B cell (primary cell): ENCODE measurements at regions not wholly inside any gene's neighbourhood (a gene's known extent, or its start where the extent isn't known, plus 50 kb on each side); places are given as distances from the start of the nearest gene placed in this dataset.

Experiments used
- ATAC-seq: fragments of 200-7000 bp; cut with Tn5 transposase; one replicate; pipeline ENCODE4 v1.10.0; 2021; ENCODE audit warnings: low read depth, mild to moderate bottlenecking, moderate number of reproducible peaks, moderate library complexity
- CTCF ChIA-PET: fragments of 350-600 bp; sonication (Branson Sonifier 250); formaldehyde crosslinking; loops from one replicate; lab custom pipeline; 2021; ENCODE audit warnings: antibody characterized with exemption, inconsistent platforms; lab: Charles Lee
- POLR2A ChIA-PET: fragments of 350-600 bp; sonication (Branson Sonifier 250); formaldehyde crosslinking; loops from one replicate; lab custom pipeline; 2021; ENCODE audit warnings: antibody characterized with exemption; lab: Charles Lee
- DNase-seq: peaks from one replicate; pipeline ENCODE4 v3.0.0; 2013
- H2AFZ ChIP-seq: 2 replicates; pipeline ENCODE4 v1.6.1; 2012; ENCODE audit warnings: mild to moderate bottlenecking, low read depth, low read length; ENCODE audit not compliant: insufficient read depth, poor library complexity, severe bottlenecking
- H3K27ac ChIP-seq, 2 donors: 1 replicate in 1 of 2; 2 replicates in 1 of 2; pipeline ENCODE4 v1.5.1; 2012 to 2013; ENCODE audit warnings: low read length in 2 of 2, mild to moderate bottlenecking in 2 of 2, moderate library complexity in 1 of 2
- H3K27me3 ChIP-seq, 4 experiments: fragments of 200-600 bp in 1 of 4; sonication (generic) in 1 of 4; replicated peaks in 1 of 4; 1 replicate in 2 of 4; 2 replicates in 2 of 4; pipeline versions ENCODE4 v1.6.1 to v1.7.0; 2013 to 2016; ENCODE audit warnings: low read length in 3 of 4, mild to moderate bottlenecking in 2 of 4, mixed read lengths in 1 of 4, moderate library complexity in 1 of 4; ENCODE audit not compliant: insufficient read depth in 4 of 4, control insufficient read depth in 3 of 4; ENCODE audit errors: control extremely low read depth in 1 of 4
- H3K36me3 ChIP-seq, 2 experiments: replicated peaks in 1 of 2; 1 replicate in 1 of 2; 2 replicates in 1 of 2; pipeline versions ENCODE4 v1.6.1 to v1.7.1; 2013; ENCODE audit warnings: low read length in 1 of 2; ENCODE audit not compliant: insufficient read depth in 2 of 2, control insufficient read depth in 1 of 2; ENCODE audit errors: control extremely low read depth in 1 of 2, extremely low read depth in 1 of 2
- H3K4me1 ChIP-seq, 2 donors: fragments of 200-600 bp in 1 of 2; sonication (generic) in 1 of 2; 1 replicate in 1 of 2; 2 replicates in 1 of 2; pipeline versions ENCODE4 v1.5.1 to v1.6.1; 2013 to 2017; ENCODE audit warnings: low read length in 2 of 2; ENCODE audit not compliant: control insufficient read depth in 2 of 2, insufficient read depth in 2 of 2
- H3K4me2 ChIP-seq: replicated peaks from 2 replicates; pipeline ENCODE3; 2012; ENCODE audit warnings: mild to moderate bottlenecking, low read depth, low read length; ENCODE audit not compliant: poor library complexity, severe bottlenecking
- H3K4me3 ChIP-seq, 5 experiments: fragments of 200-600 bp in 1 of 5; sonication (generic) in 1 of 5; 1 replicate in 3 of 5; 2 replicates in 2 of 5; pipeline versions ENCODE4 v1.5.1 to v1.7.0; 2011 to 2016; ENCODE audit warnings: low read length in 4 of 5, mild to moderate bottlenecking in 4 of 5, low read depth in 2 of 5, control low read depth in 1 of 5, moderate library complexity in 1 of 5; ENCODE audit not compliant: insufficient read depth in 1 of 5; ENCODE audit errors: control extremely low read depth in 1 of 5, extremely low read depth in 1 of 5
- H3K79me2 ChIP-seq: fragments of 200-600 bp; sonication (generic); one replicate; pipeline ENCODE4 v1.6.0; 2016; ENCODE audit warnings: low read length; ENCODE audit not compliant: control insufficient read depth, insufficient read depth
- H3K9ac ChIP-seq: fragments of 200-600 bp; sonication (generic); 2 replicates; pipeline ENCODE4 v1.6.1; 2017; ENCODE audit warnings: mild to moderate bottlenecking, low read length, moderate library complexity
- H3K9me3 ChIP-seq, 3 donors: one replicate each; pipeline versions ENCODE4 v1.6.1 to v1.7.1; 2013; ENCODE audit warnings: low read length in 2 of 3; ENCODE audit not compliant: control insufficient read depth in 2 of 3, insufficient read depth in 1 of 3; ENCODE audit errors: control extremely low read depth in 1 of 3
- H4K20me1 ChIP-seq: 2 replicates; pipeline ENCODE4 v1.6.0; 2012; ENCODE audit warnings: mild to moderate bottlenecking, low read length; ENCODE audit not compliant: insufficient read depth, control insufficient read depth, poor library complexity, severe bottlenecking
- H3K27ac Mint-ChIP-seq: one replicate; pipeline ENCODE4 v1.8.0; 2021; ENCODE audit warnings: mixed read lengths
- H3K27me3 Mint-ChIP-seq: one replicate; pipeline ENCODE4 v1.8.0; 2021; ENCODE audit warnings: mixed read lengths
- H3K4me1 Mint-ChIP-seq: one replicate; pipeline ENCODE4 v1.8.0; 2021; ENCODE audit warnings: mixed read lengths
- H3K4me3 Mint-ChIP-seq: one replicate; pipeline ENCODE4 v1.8.0; 2021; ENCODE audit warnings: mixed read lengths
- H3K9me3 Mint-ChIP-seq: one replicate; pipeline ENCODE4 v1.8.0; 2022; ENCODE audit warnings: mixed read lengths; ENCODE audit not compliant: insufficient read depth
- CTCF ChIP-seq: fragments of 200-600 bp; IDR thresholded peaks from one replicate; pipeline ENCODE4 v1.8.0; 2022; ENCODE audit warnings: antibody characterized with exemption, mild to moderate bottlenecking
- EZH2 ChIP-seq: IDR thresholded peaks from 2 replicates; pipeline ENCODE4 v1.6.1; 2012; ENCODE audit warnings: borderline replicate concordance, low read depth, mild to moderate bottlenecking, moderate library complexity, low read length; ENCODE audit not compliant: insufficient read depth, poor library complexity, severe bottlenecking
- WGBS: methylation state at CpG from one replicate; pipeline ENCODE4 v1.1.5; 2013; ENCODE audit warnings: missing lambda C conversion rate; ENCODE audit not compliant: insufficient coverage; 5-methylcytosine and 5-hydroxymethylcytosine counted together
- intact Hi-C: fragments of 100-400 bp; cut with micrococcal nuclease; formaldehyde crosslinking; loops from one replicate; pipeline ENCODE4 v1.10.0; 2022

- Histone ChIP-seq H3K4me3 (no peak overlapping the region), H3K79me2 (no peaks in the 10 kb centered on the region), H3K9ac (no peak overlapping the region), H2AFZ (no peak overlapping the region), H3K9me3 (peaks cover 0 to 15% (median 0%) of the 10 kb centered on the region in 3 donors), H3K27me3 (no peaks in the 10 kb centered on the region), H3K36me3 (no peaks in the 10 kb centered on the region), H3K4me2 (no peak overlapping the region), H3K4me1 (no peaks in the 10 kb centered on the region), H4K20me1 (no peaks in the 10 kb centered on the region), H3K27ac (no peak overlapping the region)
- CTCF ChIA-PET = no interaction called here
- TF ChIP-seq CTCF = no peak
- TF ChIP-seq EZH2 = no peak
- Mint-ChIP-seq H3K27me3 (no peaks in the 10 kb centered on the region), H3K4me1 (no peaks in the 10 kb centered on the region), H3K27ac (no peak overlapping the region), H3K9me3 (peaks cover 5% of the 10 kb centered on the region), H3K4me3 (no peak overlapping the region)
- DNase-seq (no peak), ATAC-seq (no peak)
- POLR2A ChIA-PET = no interaction called here
- intact Hi-C loops = no loop called here
- 100% methylated on average over 1 of the region's 2 CpGs for WGBS
Observed at GRCh38 chr4:32909736-32910135, 2189.6 kb downstream of the PCDH7 start.

GRCh38 chr4:32917586-32917985 is 2197.4 kb downstream of the PCDH7 start:
- no peak for TF ChIP-seq CTCF
- no peak for TF ChIP-seq EZH2
- Histone ChIP-seq H3K27ac (no peak overlapping the region), H3K4me1 (no peaks in the 10 kb centered on the region), H3K4me2 (no peak overlapping the region), H3K9me3 (peaks cover 0 to 1% (median 0%) of the 10 kb centered on the region in 3 donors), H3K4me3 (no peak overlapping the region), H3K9ac (no peak overlapping the region), H2AFZ (no peak overlapping the region), H4K20me1 (no peaks in the 10 kb centered on the region), H3K79me2 (no peaks in the 10 kb centered on the region), H3K27me3 (no peaks in the 10 kb centered on the region), H3K36me3 (no peaks in the 10 kb centered on the region)
- no peaks in the 10 kb centered on the region for H3K27me3 Mint-ChIP-seq
- DNase-seq (no peak), ATAC-seq (no peak)
- CTCF ChIA-PET = no interaction called here
- H3K4me3 Mint-ChIP-seq = no peak overlapping the region
- intact Hi-C loops = no loop called here
- no peaks in the 10 kb centered on the region for H3K4me1 Mint-ChIP-seq
- POLR2A ChIA-PET = no interaction called here
- no peak overlapping the region for H3K27ac Mint-ChIP-seq
- peaks cover 7% of the 10 kb centered on the region for H3K9me3 Mint-ChIP-seq
